Keratinocyte (primary cell): ENCODE measurements at regions not wholly inside any gene's neighbourhood (a gene's known extent, or its start where the extent isn't known, plus 50 kb on each side); places are given as distances from the start of the nearest gene placed in this dataset.

Experiments
- EZH2 ChIP-seq: IDR thresholded peaks from one replicate; pipeline ENCODE4 v1.6.1; 2012; ENCODE audit warnings: inconsistent platforms, mild to moderate bottlenecking, low read length, moderate library complexity
- TF ChIP-seq, protein P1 (sequence below), 3 experiments: IDR thresholded peaks in 1 of 3; conservative IDR thresholded peaks in 1 of 3; optimal IDR thresholded peaks in 1 of 3; 2 replicates in 2 of 3; 3 replicates in 1 of 3; pipeline versions ENCODE3 to v1.5.1; 2011; ENCODE audit warnings: low read length in 3 of 3, mild to moderate bottlenecking in 3 of 3, moderate library complexity in 2 of 3, control low read depth in 1 of 3, inconsistent platforms in 1 of 3; ENCODE audit not compliant: insufficient read depth in 2 of 3; ENCODE audit errors: extremely low read depth in 1 of 3

DNA sequence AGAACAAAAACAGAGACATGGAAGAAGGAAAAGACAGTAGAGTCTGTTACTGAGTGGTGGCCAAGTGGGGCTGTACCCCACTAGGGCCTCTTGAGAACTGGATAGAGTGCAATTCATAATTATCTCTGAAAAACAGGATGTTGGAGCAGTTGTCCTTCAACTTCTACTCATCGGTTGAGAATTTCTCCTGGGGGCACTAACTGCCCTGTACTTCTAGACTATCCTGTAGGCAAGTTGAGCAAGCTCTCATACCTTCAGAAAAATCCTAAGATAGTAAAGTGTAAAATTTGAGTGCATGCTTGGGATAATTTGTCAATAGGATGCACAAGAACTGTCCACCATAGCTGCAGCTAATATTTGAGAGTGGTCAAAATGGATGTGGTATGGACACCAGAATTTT is 179.7 kb upstream of the CNKSR2 start:
- TF ChIP-seq, protein P1, sequence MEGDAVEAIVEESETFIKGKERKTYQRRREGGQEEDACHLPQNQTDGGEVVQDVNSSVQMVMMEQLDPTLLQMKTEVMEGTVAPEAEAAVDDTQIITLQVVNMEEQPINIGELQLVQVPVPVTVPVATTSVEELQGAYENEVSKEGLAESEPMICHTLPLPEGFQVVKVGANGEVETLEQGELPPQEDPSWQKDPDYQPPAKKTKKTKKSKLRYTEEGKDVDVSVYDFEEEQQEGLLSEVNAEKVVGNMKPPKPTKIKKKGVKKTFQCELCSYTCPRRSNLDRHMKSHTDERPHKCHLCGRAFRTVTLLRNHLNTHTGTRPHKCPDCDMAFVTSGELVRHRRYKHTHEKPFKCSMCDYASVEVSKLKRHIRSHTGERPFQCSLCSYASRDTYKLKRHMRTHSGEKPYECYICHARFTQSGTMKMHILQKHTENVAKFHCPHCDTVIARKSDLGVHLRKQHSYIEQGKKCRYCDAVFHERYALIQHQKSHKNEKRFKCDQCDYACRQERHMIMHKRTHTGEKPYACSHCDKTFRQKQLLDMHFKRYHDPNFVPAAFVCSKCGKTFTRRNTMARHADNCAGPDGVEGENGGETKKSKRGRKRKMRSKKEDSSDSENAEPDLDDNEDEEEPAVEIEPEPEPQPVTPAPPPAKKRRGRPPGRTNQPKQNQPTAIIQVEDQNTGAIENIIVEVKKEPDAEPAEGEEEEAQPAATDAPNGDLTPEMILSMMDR (optimal IDR thresholded peaks at IDR 0.05 in 1 of 3, IDR thresholded peaks at IDR 0.05 in 1 of 3, conservative IDR thresholded peaks at IDR 0.05 in 1 of 3; ENCODE audit: extremely low read depth in 1 of 3, insufficient read depth in 2 of 3, low read length in 3 of 3): no peak
- TF ChIP-seq EZH2: no peak
